ENCODE measurements at regions not wholly inside any gene's neighbourhood (a gene's known extent, or its start where the extent isn't known, plus 50 kb on each side); places are given as distances from the start of the nearest gene placed in this dataset.

DNA sequence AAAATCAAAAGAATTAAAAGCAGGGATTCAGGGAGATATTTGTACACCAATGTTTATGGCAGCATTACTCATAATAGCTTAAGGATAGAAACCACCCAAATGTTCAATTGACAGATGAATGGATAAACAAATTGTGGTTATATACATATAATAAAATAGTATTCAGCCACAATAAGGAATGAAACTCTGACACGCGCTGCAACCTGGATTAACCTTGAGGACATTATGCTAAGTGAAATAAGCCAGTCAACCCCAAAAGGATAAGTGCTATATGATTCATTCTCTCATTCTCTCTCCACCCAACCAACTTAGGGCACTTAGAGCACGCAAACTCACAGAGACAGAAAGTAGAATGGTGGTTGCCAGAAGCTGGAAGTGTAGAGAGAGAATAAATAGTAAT is 216.8 kb upstream of the SLC14A2 start:
- Histone ChIP-seq H3K4me1 (ENCODE audit: insufficient read depth, low read length) (peaks cover 28% of the 10 kb centered on the region), H3F3A (ENCODE audit: low read length, unreplicated experiment) (peaks cover 4% of the 10 kb centered on the region), H2AFZ (ENCODE audit: low read length) (no peak overlapping the region), H3K79me2 (ENCODE audit: low read length) (no peaks in the 10 kb centered on the region), H3K27me3 (ENCODE audit: low read length) (no peaks in the 10 kb centered on the region), H3K4me2 (ENCODE audit: low read length) (no peak overlapping the region), H3K36me3 (ENCODE audit: low read depth, low read length) (no peaks in the 10 kb centered on the region), H3K4me3 (ENCODE audit: low read length) (no peak overlapping the region), H3K9me2 (replicated peaks; ENCODE audit: low read length) (no peaks in the 10 kb centered on the region), H3K9me3 (ENCODE audit: low read length) (no peaks in the 10 kb centered on the region), H4K20me1 (ENCODE audit: low read length) (no peaks in the 10 kb centered on the region), H3K9ac (ENCODE audit: low read length) (peak overlapping the region; percentile 50; the same call in 1 of the 2 replicates), H3K27ac (ENCODE audit: low read length) (peak overlapping the region; percentile 93)
- TF ChIP-seq EZH2phosphoT487 (IDR thresholded peaks at IDR 0.05; ENCODE audit: borderline replicate concordance, low read length) (no peak), EZH2 (IDR thresholded peaks at IDR 0.05; ENCODE audit: low read length, unreplicated experiment) (no peak)
- TF ChIP-seq, protein P1, sequence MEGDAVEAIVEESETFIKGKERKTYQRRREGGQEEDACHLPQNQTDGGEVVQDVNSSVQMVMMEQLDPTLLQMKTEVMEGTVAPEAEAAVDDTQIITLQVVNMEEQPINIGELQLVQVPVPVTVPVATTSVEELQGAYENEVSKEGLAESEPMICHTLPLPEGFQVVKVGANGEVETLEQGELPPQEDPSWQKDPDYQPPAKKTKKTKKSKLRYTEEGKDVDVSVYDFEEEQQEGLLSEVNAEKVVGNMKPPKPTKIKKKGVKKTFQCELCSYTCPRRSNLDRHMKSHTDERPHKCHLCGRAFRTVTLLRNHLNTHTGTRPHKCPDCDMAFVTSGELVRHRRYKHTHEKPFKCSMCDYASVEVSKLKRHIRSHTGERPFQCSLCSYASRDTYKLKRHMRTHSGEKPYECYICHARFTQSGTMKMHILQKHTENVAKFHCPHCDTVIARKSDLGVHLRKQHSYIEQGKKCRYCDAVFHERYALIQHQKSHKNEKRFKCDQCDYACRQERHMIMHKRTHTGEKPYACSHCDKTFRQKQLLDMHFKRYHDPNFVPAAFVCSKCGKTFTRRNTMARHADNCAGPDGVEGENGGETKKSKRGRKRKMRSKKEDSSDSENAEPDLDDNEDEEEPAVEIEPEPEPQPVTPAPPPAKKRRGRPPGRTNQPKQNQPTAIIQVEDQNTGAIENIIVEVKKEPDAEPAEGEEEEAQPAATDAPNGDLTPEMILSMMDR (conservative IDR thresholded peaks at IDR 0.05; ENCODE audit: low read depth, low read length), result no peak
- ChIA-PET POLR2A (ENCODE audit: unreplicated experiment) (no interaction called here), CTCF (interaction anchor here (0.6 kb wide), 1 partner anchor 1776 kb away, joined by 4 read pairs; no protein-coding TSS in a partner anchor)
- DNase-seq (peak; percentile 62), ATAC-seq (peak; percentile 65)
- intact Hi-C loops (cut with micrococcal nuclease), result no loop called here
- no TSS peak for BruUV-seq (replicated peaks)

DNA sequence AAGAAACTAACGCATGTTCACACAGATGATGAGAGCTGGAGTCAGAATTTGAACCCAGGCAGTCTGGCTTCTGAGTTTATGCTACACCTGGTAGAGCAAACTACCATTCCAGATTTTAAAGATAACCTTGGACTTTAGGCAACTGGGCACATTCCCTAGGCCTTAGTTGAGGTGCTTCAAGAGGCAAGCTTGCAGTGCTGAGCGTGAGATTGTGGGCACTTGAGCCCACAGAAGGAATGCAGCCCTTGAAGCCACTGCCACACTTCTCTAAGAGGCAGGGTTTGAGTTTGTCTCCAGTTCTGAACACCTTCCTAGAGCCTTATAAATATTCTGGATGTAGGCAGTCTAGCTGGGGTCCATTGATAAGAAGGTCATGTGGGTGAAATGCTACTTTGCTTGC is 216.1 kb upstream of the SLC14A2 start:
- no peaks in the 10 kb centered on the region for H3K9me2 ChIP-seq (replicated peaks; ENCODE audit: low read length)
- peaks cover 4% of the 10 kb centered on the region for H3F3A ChIP-seq (ENCODE audit: low read length, unreplicated experiment)
- ChIA-PET POLR2A (ENCODE audit: unreplicated experiment) (no interaction called here), CTCF (no interaction called here)
- peak overlapping the region; percentile 50 for H3K9ac ChIP-seq (ENCODE audit: low read length)
- no peak overlapping the region for H3K4me2 ChIP-seq (ENCODE audit: low read length)
- TF ChIP-seq EZH2 (IDR thresholded peaks at IDR 0.05; ENCODE audit: low read length, unreplicated experiment) (no peak), EZH2phosphoT487 (IDR thresholded peaks at IDR 0.05; ENCODE audit: borderline replicate concordance, low read length) (no peak)
- TF ChIP-seq, protein P1 (conservative IDR thresholded peaks at IDR 0.05; ENCODE audit: low read depth, low read length), result no peak
- no peaks in the 10 kb centered on the region for H3K27me3 ChIP-seq (ENCODE audit: low read length)
- no peaks in the 10 kb centered on the region for H3K36me3 ChIP-seq (ENCODE audit: low read depth, low read length)
- no peak overlapping the region for H3K4me3 ChIP-seq (ENCODE audit: low read length)
- intact Hi-C loops (cut with micrococcal nuclease), result no loop called here
- no peak overlapping the region for H2AFZ ChIP-seq (ENCODE audit: low read length)
- H3K4me1 ChIP-seq (ENCODE audit: insufficient read depth, low read length), result peaks cover 33% of the 10 kb centered on the region
- no peaks in the 10 kb centered on the region for H4K20me1 ChIP-seq (ENCODE audit: low read length)
- no peaks in the 10 kb centered on the region for H3K9me3 ChIP-seq (ENCODE audit: low read length)
- DNase-seq (no peak), ATAC-seq (no peak)
- H3K27ac ChIP-seq (ENCODE audit: low read length), result peak overlapping the region; percentile 93
- no peaks in the 10 kb centered on the region for H3K79me2 ChIP-seq (ENCODE audit: low read length)
- BruUV-seq (replicated peaks), result no TSS peak

DNA sequence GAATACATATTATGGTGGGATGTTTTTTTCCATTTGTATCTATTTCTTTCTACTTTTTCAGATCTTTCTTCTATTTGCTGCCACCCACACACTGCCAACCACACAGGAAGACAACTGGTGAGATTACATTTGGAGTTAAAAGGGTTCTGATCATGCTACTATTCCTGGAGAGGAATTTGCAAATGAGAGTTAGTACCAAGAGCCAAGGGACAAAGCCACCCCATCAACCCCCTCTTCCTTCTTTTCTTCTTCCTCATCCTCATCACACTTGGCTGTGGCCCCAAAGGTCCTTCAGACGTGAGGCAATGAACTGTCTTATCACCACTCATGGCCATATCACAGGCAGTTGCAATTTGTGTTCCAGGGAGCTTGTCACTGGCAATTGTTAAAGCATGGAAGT is 215.6 kb upstream of the SLC14A2 start:
- POLR2A ChIA-PET (ENCODE audit: unreplicated experiment), result no interaction called here
- Histone ChIP-seq H3K9ac (ENCODE audit: low read length) (no peak overlapping the region), H3K27ac (ENCODE audit: low read length) (peak overlapping the region; percentile 93), H3K27me3 (ENCODE audit: low read length) (no peaks in the 10 kb centered on the region), H2AFZ (ENCODE audit: low read length) (no peak overlapping the region), H3K4me2 (ENCODE audit: low read length) (no peak overlapping the region), H4K20me1 (ENCODE audit: low read length) (no peaks in the 10 kb centered on the region), H3K79me2 (ENCODE audit: low read length) (no peaks in the 10 kb centered on the region), H3K36me3 (ENCODE audit: low read depth, low read length) (no peaks in the 10 kb centered on the region), H3K4me3 (ENCODE audit: low read length) (no peak overlapping the region), H3K9me3 (ENCODE audit: low read length) (no peaks in the 10 kb centered on the region), H3F3A (ENCODE audit: low read length, unreplicated experiment) (peaks cover 4% of the 10 kb centered on the region), H3K4me1 (ENCODE audit: insufficient read depth, low read length) (peaks cover 33% of the 10 kb centered on the region), H3K9me2 (replicated peaks; ENCODE audit: low read length) (no peaks in the 10 kb centered on the region)
- no TSS peak for BruUV-seq (replicated peaks)
- no peak for DNase-seq
- CTCF ChIA-PET, result no interaction called here
- intact Hi-C loops (cut with micrococcal nuclease), result no loop called here
- TF ChIP-seq, protein P1 (conservative IDR thresholded peaks at IDR 0.05; ENCODE audit: low read depth, low read length), result no peak
- no peak for TF ChIP-seq EZH2phosphoT487 (IDR thresholded peaks at IDR 0.05; ENCODE audit: borderline replicate concordance, low read length)
- TF ChIP-seq EZH2 (IDR thresholded peaks at IDR 0.05; ENCODE audit: low read length, unreplicated experiment), result no peak
- no peak for ATAC-seq

Data from PC-3 (cell line).